ENCODE measurements at regions not wholly inside any gene's neighbourhood (a gene's known extent, or its start where the extent isn't known, plus 50 kb on each side); places are given as distances from the start of the nearest gene placed in this dataset.

DNA sequence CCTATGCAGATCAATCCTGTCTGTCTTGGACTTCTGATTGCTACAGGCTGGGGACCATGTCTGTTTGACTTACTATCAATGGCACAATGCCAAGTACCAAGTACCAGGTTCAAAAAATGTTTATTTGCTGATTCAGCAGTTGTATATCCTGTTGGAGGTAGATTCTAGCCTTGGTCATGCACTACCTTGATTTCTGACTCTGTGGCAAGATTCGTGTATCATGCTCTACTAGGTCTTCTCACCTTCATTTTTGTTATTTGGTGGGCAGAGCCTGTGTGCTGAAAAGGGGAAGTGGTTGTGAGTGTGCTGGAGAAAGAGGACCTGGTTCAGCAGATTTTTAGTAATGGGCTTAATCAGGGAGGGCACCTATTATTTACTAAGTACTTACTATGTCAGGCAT, 192.4 kb upstream of the MYLIP start:
- no peak for TF ChIP-seq EP300 (IDR thresholded peaks at IDR 0.05; ENCODE audit: borderline replicate concordance)
- no peak for TF ChIP-seq TAF1 (IDR thresholded peaks at IDR 0.05; ENCODE audit: low read depth)
- no peak for TF ChIP-seq EGR1 (IDR thresholded peaks at IDR 0.05)

GRCh38 chr6:15935661-15936060, 193.2 kb upstream of the MYLIP start:
- no peak for TF ChIP-seq EGR1 (IDR thresholded peaks at IDR 0.05)
- TF ChIP-seq TCF12 (IDR thresholded peaks at IDR 0.05; ENCODE audit: low read depth), result no peak
- TF ChIP-seq, protein P1, sequence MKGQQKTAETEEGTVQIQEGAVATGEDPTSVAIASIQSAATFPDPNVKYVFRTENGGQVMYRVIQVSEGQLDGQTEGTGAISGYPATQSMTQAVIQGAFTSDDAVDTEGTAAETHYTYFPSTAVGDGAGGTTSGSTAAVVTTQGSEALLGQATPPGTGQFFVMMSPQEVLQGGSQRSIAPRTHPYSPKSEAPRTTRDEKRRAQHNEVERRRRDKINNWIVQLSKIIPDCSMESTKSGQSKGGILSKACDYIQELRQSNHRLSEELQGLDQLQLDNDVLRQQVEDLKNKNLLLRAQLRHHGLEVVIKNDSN (IDR thresholded peaks at IDR 0.05), result no peak
- TF ChIP-seq NFIC (IDR thresholded peaks at IDR 0.05), result no peak
- no peak for TF ChIP-seq REST (IDR thresholded peaks at IDR 0.05; ENCODE audit: low read depth)
- no peak for TF ChIP-seq CREB1 (IDR thresholded peaks at IDR 0.05; ENCODE audit: low read depth)
- TF ChIP-seq TEAD4 (IDR thresholded peaks at IDR 0.05), result no peak
- no peak for TF ChIP-seq RAD21 (IDR thresholded peaks at IDR 0.05; ENCODE audit: low read depth)
- TF ChIP-seq YY1 (IDR thresholded peaks at IDR 0.05; ENCODE audit: low read depth), result no peak
- no peak for TF ChIP-seq CEBPB (IDR thresholded peaks at IDR 0.05)
- no peak for TF ChIP-seq TAF1 (IDR thresholded peaks at IDR 0.05; ENCODE audit: low read depth)
- TF ChIP-seq ZBTB7A (IDR thresholded peaks at IDR 0.05; ENCODE audit: low read depth), result no peak
- TF ChIP-seq, protein P2, sequence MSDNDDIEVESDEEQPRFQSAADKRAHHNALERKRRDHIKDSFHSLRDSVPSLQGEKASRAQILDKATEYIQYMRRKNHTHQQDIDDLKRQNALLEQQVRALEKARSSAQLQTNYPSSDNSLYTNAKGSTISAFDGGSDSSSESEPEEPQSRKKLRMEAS (IDR thresholded peaks at IDR 0.05), result no peak
- TF ChIP-seq EP300 (IDR thresholded peaks at IDR 0.05; ENCODE audit: borderline replicate concordance), result no peak
- no peak for TF ChIP-seq FOXM1 (IDR thresholded peaks at IDR 0.05; ENCODE audit: borderline replicate concordance, low read depth)

DNA sequence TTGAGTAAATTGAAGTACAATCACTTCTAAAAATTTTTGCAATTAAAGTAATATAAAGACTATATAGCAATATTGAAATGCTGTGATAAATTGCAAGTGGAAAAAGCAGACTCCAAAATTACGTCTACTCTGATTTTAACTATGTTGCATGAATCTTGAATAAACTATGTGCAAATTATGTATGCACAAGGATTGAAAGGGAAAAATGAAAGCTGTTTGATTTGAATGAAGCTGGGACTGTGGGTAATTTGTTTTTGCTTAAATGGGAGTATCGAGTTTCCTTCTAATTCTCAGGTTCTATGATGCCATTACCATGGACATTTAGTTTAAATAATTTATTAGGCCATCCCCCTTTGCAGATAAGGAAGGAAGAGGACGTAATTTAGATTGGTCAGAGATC, 198.7 kb upstream of the MYLIP start:
- TF ChIP-seq NFIC (IDR thresholded peaks at IDR 0.05) (no peak), ZBTB7A (IDR thresholded peaks at IDR 0.05; ENCODE audit: low read depth) (no peak), TCF12 (IDR thresholded peaks at IDR 0.05; ENCODE audit: low read depth) (no peak), YY1 (IDR thresholded peaks at IDR 0.05; ENCODE audit: low read depth) (no peak), EGR1 (IDR thresholded peaks at IDR 0.05) (no peak), EP300 (IDR thresholded peaks at IDR 0.05; ENCODE audit: borderline replicate concordance) (no peak)
- TF ChIP-seq, protein P2 (IDR thresholded peaks at IDR 0.05), result no peak
- TF ChIP-seq, protein P1 (IDR thresholded peaks at IDR 0.05), result no peak

DNA sequence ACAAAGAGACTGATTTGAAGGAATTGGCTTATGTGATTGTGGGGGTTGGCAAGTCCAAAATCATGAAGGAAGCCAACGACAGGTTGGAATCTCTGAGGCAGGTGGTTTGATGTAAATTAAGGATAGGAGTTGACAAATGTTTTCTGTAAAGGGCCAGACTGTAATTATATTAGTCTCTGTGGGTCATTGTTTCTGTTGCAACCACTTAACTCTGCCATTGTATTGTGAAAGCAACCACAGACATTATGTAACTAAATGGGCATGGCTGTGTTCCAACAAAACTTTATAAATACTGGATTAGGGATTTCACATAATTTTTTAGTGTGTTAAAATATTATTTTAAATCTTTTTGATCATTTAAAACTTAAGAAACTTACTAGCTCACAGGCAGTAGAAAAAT, 199.2 kb upstream of the MYLIP start:
- TF ChIP-seq ZBTB7A (IDR thresholded peaks at IDR 0.05; ENCODE audit: low read depth), result no peak
- TF ChIP-seq, protein P2 (IDR thresholded peaks at IDR 0.05), result no peak
- TF ChIP-seq NFIC (IDR thresholded peaks at IDR 0.05), result no peak
- TF ChIP-seq CEBPB (IDR thresholded peaks at IDR 0.05), result no peak
- TF ChIP-seq, protein P1 (IDR thresholded peaks at IDR 0.05), result no peak
- TF ChIP-seq CREB1 (IDR thresholded peaks at IDR 0.05; ENCODE audit: low read depth), result no peak
- no peak for TF ChIP-seq TEAD4 (IDR thresholded peaks at IDR 0.05)
- no peak for TF ChIP-seq YY1 (IDR thresholded peaks at IDR 0.05; ENCODE audit: low read depth)
- TF ChIP-seq FOXM1 (IDR thresholded peaks at IDR 0.05; ENCODE audit: borderline replicate concordance, low read depth), result no peak
- no peak for TF ChIP-seq RAD21 (IDR thresholded peaks at IDR 0.05; ENCODE audit: low read depth)
- TF ChIP-seq REST (IDR thresholded peaks at IDR 0.05; ENCODE audit: low read depth), result no peak
- TF ChIP-seq EGR1 (IDR thresholded peaks at IDR 0.05), result no peak
- TF ChIP-seq TAF1 (IDR thresholded peaks at IDR 0.05; ENCODE audit: low read depth), result no peak
- TF ChIP-seq TCF12 (IDR thresholded peaks at IDR 0.05; ENCODE audit: low read depth), result no peak

GRCh38 chr6:15927531-15928225, 201.2 kb upstream of the MYLIP start:
- TF ChIP-seq TCF12 (IDR thresholded peaks at IDR 0.05; ENCODE audit: low read depth), result no peak

DNA sequence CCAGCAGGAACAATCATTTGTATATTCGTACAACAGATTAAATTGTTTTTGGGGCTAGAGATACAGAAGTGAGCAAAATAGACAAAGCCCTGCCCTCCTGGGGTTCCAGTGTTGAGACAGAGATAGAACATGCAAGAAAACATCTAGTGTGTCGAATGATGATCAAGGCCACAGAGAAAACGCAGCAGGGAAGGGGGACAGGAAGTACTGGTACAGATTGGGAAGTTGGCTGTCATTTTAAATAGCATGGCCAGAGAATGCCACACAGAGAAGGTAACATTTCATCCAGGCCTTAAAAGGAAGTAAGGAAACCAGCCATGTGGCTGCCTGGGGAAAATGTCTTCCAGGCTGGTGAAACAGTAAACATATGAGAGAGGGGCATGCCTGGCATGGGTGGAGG, 202.6 kb upstream of the MYLIP start:
- TF ChIP-seq REST (IDR thresholded peaks at IDR 0.05; ENCODE audit: low read depth) (no peak), FOXM1 (IDR thresholded peaks at IDR 0.05; ENCODE audit: borderline replicate concordance, low read depth) (no peak), TAF1 (IDR thresholded peaks at IDR 0.05; ENCODE audit: low read depth) (no peak), CREB1 (IDR thresholded peaks at IDR 0.05; ENCODE audit: low read depth) (no peak), EP300 (IDR thresholded peaks at IDR 0.05; ENCODE audit: borderline replicate concordance) (no peak), RAD21 (IDR thresholded peaks at IDR 0.05; ENCODE audit: low read depth) (no peak), EGR1 (IDR thresholded peaks at IDR 0.05) (no peak)
